Astrocyte (in vitro differentiated cells and primary cell): ENCODE measurements at regions not wholly inside any gene's neighbourhood (a gene's known extent, or its start where the extent isn't known, plus 50 kb on each side); places are given as distances from the start of the nearest gene placed in this dataset.
"Not testable (repeated sequence)": the region's sequence is repeated elsewhere in the genome, so short reads cannot be mapped to it uniquely, and the experiment has no call there.

Experiments used
- DNase-seq: peaks from one replicate; pipeline ENCODE4 v3.0.0-alpha.2; 2010; ENCODE audit warnings: low read depth
- FAIRE-seq: peaks from 2 replicates; lab custom pipeline; 2011; peaks lifted over from hg19 to GRCh38; lab: Jason Lieb, UNC
- H2AFZ ChIP-seq: 2 replicates; pipeline ENCODE4 v1.6.0; 2012; ENCODE audit warnings: low read depth, low read length, inconsistent platforms
- H3K27ac ChIP-seq: 2 replicates; pipeline ENCODE4 v1.5.1; 2011; ENCODE audit warnings: low read depth, low read length, inconsistent platforms
- H3K27me3 ChIP-seq: 2 replicates; pipeline ENCODE4 v1.6.0; 2011; ENCODE audit warnings: low read length, inconsistent platforms; ENCODE audit not compliant: insufficient read depth
- H3K36me3 ChIP-seq: 2 replicates; pipeline ENCODE4 v1.5.1; 2011; ENCODE audit warnings: low read length, inconsistent platforms; ENCODE audit not compliant: insufficient read depth
- H3K4me1 ChIP-seq: 2 replicates; pipeline ENCODE4 v1.5.1; 2011; ENCODE audit warnings: low read length, inconsistent platforms; ENCODE audit not compliant: insufficient read depth
- H3K4me2 ChIP-seq: 2 replicates; pipeline ENCODE4 v1.6.0; 2012; ENCODE audit warnings: low read length, inconsistent platforms
- H3K4me3 ChIP-seq: 2 replicates; pipeline ENCODE4 v1.5.1; 2011; ENCODE audit warnings: low read depth, mild to moderate bottlenecking, low read length, inconsistent platforms; ENCODE audit not compliant: insufficient read depth
- H3K79me2 ChIP-seq: 2 replicates; pipeline ENCODE4 v1.6.0; 2012; ENCODE audit warnings: mild to moderate bottlenecking, low read length, inconsistent platforms; ENCODE audit not compliant: insufficient read depth
- H3K9ac ChIP-seq: 2 replicates; pipeline ENCODE4 v1.6.0; 2012; ENCODE audit warnings: mild to moderate bottlenecking, low read length, inconsistent platforms
- H3K9me3 ChIP-seq: 2 replicates; pipeline ENCODE4 v1.5.1; 2012; ENCODE audit warnings: low read depth, mild to moderate bottlenecking, low read length, inconsistent platforms; ENCODE audit not compliant: insufficient read depth
- H4K20me1 ChIP-seq: 2 replicates; pipeline ENCODE4 v1.6.0; 2012; ENCODE audit warnings: low read length, inconsistent platforms; ENCODE audit not compliant: insufficient read depth
- H3K27ac Mint-ChIP-seq: one replicate; pipeline ENCODE4 v1.8.0; 2021; ENCODE audit warnings: mild to moderate bottlenecking, mixed read lengths; ENCODE audit not compliant: unreplicated experiment
- H3K27me3 Mint-ChIP-seq: one replicate; pipeline ENCODE4 v1.8.0; 2021; ENCODE audit warnings: low read depth, mixed read lengths; ENCODE audit not compliant: unreplicated experiment
- H3K36me3 Mint-ChIP-seq: one replicate; pipeline ENCODE4 v1.8.0; 2021; ENCODE audit warnings: low read depth, mixed read lengths; ENCODE audit not compliant: unreplicated experiment
- H3K4me1 Mint-ChIP-seq: one replicate; pipeline ENCODE4 v1.8.0; 2021; ENCODE audit warnings: low read depth, mixed read lengths; ENCODE audit not compliant: unreplicated experiment
- H3K4me3 Mint-ChIP-seq: one replicate; pipeline ENCODE4 v1.8.0; 2021; ENCODE audit warnings: mild to moderate bottlenecking, moderate library complexity, mixed read lengths; ENCODE audit not compliant: unreplicated experiment
- H3K9me3 Mint-ChIP-seq: one replicate; pipeline ENCODE4 v1.8.0; 2021; ENCODE audit warnings: mild to moderate bottlenecking, mixed read lengths; ENCODE audit not compliant: unreplicated experiment
- EZH2 ChIP-seq: IDR thresholded peaks from 2 replicates; pipeline ENCODE4 v1.6.1; 2012; ENCODE audit warnings: mild to moderate bottlenecking, low read length, inconsistent platforms; ENCODE audit not compliant: insufficient read depth
- TF ChIP-seq, protein P1 (sequence below): IDR thresholded peaks from 2 replicates; pipeline ENCODE4 v1.5.1; 2011; ENCODE audit warnings: low read depth, mild to moderate bottlenecking, inconsistent platforms, low read length, moderate library complexity; ENCODE audit not compliant: insufficient read depth

DNA sequence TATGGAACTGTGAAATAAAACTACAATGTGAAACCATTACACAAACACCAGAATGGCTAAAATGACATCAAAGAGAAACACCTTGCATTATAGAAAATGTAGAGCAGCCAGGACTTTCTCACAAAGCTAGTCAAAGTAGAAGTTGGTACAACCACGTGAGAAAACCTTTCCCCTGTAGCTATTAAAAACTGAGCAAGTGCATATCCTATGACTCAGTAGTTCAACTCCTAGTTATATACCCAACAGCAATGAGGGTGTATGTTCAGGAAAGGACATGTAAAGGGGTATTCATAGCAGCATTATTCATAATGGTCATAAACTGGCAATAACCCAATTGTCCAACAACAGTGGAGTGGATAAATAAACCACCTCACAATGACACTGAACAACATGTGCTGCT lies 177.5 kb upstream of the NUDT10 start:
- no peak overlapping the region for H3K4me2 ChIP-seq
- Mint-ChIP-seq H3K27me3 (peaks cover 3% of the 10 kb centered on the region), H3K4me3 (no peak overlapping the region), H3K36me3 (no peaks in the 10 kb centered on the region), H3K9me3 (no peaks in the 10 kb centered on the region), H3K4me1 (no peaks in the 10 kb centered on the region), H3K27ac (no peak overlapping the region)
- H4K20me1 ChIP-seq, result no peaks in the 10 kb centered on the region
- H2AFZ ChIP-seq, result no peak overlapping the region
- no peaks in the 10 kb centered on the region for H3K79me2 ChIP-seq
- no peak overlapping the region for H3K27ac ChIP-seq
- H3K4me1 ChIP-seq, result no peaks in the 10 kb centered on the region
- H3K36me3 ChIP-seq, result no peaks in the 10 kb centered on the region
- FAIRE-seq (peak; percentile 81), DNase-seq (no peak)
- no peaks in the 10 kb centered on the region for H3K27me3 ChIP-seq
- no peak overlapping the region for H3K9ac ChIP-seq
- H3K4me3 ChIP-seq, result no peak overlapping the region
- H3K9me3 ChIP-seq, result no peaks in the 10 kb centered on the region
- TF ChIP-seq, protein P1, sequence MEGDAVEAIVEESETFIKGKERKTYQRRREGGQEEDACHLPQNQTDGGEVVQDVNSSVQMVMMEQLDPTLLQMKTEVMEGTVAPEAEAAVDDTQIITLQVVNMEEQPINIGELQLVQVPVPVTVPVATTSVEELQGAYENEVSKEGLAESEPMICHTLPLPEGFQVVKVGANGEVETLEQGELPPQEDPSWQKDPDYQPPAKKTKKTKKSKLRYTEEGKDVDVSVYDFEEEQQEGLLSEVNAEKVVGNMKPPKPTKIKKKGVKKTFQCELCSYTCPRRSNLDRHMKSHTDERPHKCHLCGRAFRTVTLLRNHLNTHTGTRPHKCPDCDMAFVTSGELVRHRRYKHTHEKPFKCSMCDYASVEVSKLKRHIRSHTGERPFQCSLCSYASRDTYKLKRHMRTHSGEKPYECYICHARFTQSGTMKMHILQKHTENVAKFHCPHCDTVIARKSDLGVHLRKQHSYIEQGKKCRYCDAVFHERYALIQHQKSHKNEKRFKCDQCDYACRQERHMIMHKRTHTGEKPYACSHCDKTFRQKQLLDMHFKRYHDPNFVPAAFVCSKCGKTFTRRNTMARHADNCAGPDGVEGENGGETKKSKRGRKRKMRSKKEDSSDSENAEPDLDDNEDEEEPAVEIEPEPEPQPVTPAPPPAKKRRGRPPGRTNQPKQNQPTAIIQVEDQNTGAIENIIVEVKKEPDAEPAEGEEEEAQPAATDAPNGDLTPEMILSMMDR, result no peak
- TF ChIP-seq EZH2, result no peak

GRCh38 chrX:51155566-51155965 lies 177.1 kb upstream of the NUDT10 start:
- no peak overlapping the region for H3K9ac ChIP-seq
- no peaks in the 10 kb centered on the region for H3K9me3 ChIP-seq
- peaks cover 3% of the 10 kb centered on the region for H3K27me3 Mint-ChIP-seq
- no peaks in the 10 kb centered on the region for H3K27me3 ChIP-seq
- H3K27ac ChIP-seq, result no peak overlapping the region
- no peak overlapping the region for H2AFZ ChIP-seq
- no peaks in the 10 kb centered on the region for H3K4me1 Mint-ChIP-seq
- no peaks in the 10 kb centered on the region for H3K36me3 ChIP-seq
- no peaks in the 10 kb centered on the region for H3K9me3 Mint-ChIP-seq
- no peak for TF ChIP-seq EZH2
- TF ChIP-seq, protein P1, result no peak
- H3K79me2 ChIP-seq, result no peaks in the 10 kb centered on the region
- H3K4me1 ChIP-seq, result no peaks in the 10 kb centered on the region
- H3K4me3 Mint-ChIP-seq, result no peak overlapping the region
- FAIRE-seq (no peak), DNase-seq (no peak)
- no peak overlapping the region for H3K4me2 ChIP-seq
- no peak overlapping the region for H3K27ac Mint-ChIP-seq
- no peak overlapping the region for H3K4me3 ChIP-seq
- no peaks in the 10 kb centered on the region for H4K20me1 ChIP-seq
- H3K36me3 Mint-ChIP-seq, result no peaks in the 10 kb centered on the region

DNA sequence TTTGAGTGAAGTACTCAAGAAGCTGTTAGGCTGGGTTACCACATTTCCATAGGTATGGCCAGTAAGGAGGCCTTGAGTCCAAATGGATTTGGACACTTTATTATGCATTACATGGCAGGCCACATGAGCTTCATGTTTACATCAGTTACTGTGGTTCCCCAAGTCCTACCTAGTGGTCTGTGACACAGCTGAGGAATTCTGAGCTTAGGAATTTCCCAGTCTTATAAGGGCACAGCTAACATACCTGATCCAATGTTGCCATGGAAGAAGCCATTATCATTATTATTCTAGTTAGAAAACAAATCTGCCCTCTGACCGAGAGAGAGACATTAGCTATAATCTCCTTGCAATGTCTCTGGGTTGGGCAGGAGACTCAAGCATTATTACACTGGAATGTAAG lies 174.4 kb upstream of the NUDT10 start:
- no peak overlapping the region for H3K27ac Mint-ChIP-seq
- H3K9me3 Mint-ChIP-seq, result no peaks in the 10 kb centered on the region
- H2AFZ ChIP-seq, result no peak overlapping the region

DNA sequence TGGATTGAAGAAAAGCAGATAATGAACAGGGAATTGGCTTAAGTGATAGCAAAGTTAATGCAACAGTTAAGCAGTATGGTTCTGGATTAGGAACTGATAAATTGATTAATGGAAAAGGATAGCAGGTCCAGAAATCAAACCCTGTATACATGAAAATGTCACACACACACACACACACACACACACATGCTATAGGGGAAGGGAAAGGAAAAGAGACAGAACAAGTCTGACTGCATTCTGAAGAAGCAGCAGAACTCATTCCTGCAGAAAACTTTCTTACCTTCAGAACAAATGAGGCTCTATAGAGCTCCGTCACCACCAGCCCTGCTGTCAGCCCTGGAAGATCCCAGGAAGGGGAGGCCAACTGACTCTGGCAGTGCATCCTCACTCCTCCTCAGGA lies 173.2 kb upstream of the NUDT10 start:
- not testable (repeated sequence) for H3K27me3 Mint-ChIP-seq, H3K27ac Mint-ChIP-seq, H4K20me1 ChIP-seq, H3K9me3 Mint-ChIP-seq, H3K4me3 Mint-ChIP-seq, H3K79me2 ChIP-seq, H3K9ac ChIP-seq, H3K36me3 Mint-ChIP-seq, H3K4me1 Mint-ChIP-seq, H2AFZ ChIP-seq, DNase-seq, H3K27me3 ChIP-seq, H3K4me3 ChIP-seq, H3K27ac ChIP-seq, H3K36me3 ChIP-seq, H3K9me3 ChIP-seq, H3K4me1 ChIP-seq, H3K4me2 ChIP-seq
- FAIRE-seq, result peak; percentile 5

More for the DNA sequence above, 174.4 kb upstream of the NUDT10 start:
- H3K36me3 Mint-ChIP-seq, result no peaks in the 10 kb centered on the region
- Histone ChIP-seq H3K4me3 (no peak overlapping the region), H3K4me1 (no peaks in the 10 kb centered on the region), H3K79me2 (no peaks in the 10 kb centered on the region), H3K27ac (no peak overlapping the region), H3K9ac (no peak overlapping the region), H3K27me3 (no peaks in the 10 kb centered on the region), H3K36me3 (no peaks in the 10 kb centered on the region), H3K9me3 (no peaks in the 10 kb centered on the region), H3K4me2 (no peak overlapping the region), H4K20me1 (no peaks in the 10 kb centered on the region)
- DNase-seq (no peak), FAIRE-seq (no peak)
- peaks cover 3% of the 10 kb centered on the region for H3K27me3 Mint-ChIP-seq
- no peaks in the 10 kb centered on the region for H3K4me1 Mint-ChIP-seq
- no peak overlapping the region for H3K4me3 Mint-ChIP-seq
- TF ChIP-seq EZH2, result no peak
- TF ChIP-seq, protein P1, result no peak
